RKO (cell line): ENCODE measurements at regions not wholly inside any gene's neighbourhood (a gene's known extent, or its start where the extent isn't known, plus 50 kb on each side); places are given as distances from the start of the nearest gene placed in this dataset.

Experiments
- DNase-seq: peaks from one replicate; pipeline ENCODE4 v3.0.0-alpha.2; 2016; ENCODE audit warnings: low spot score

- DNase-seq = no peak
These were observed 1189.4 kb upstream of the NUDT12 start for GRCh38 chr5:104751969-104752368.

- no peak for DNase-seq
These were observed 1177.3 kb upstream of the NUDT12 start for GRCh38 chr5:104739905-104740304.

GRCh38 chr5:104739503-104739902 is 1176.9 kb upstream of the NUDT12 start:
- no peak for DNase-seq

DNA sequence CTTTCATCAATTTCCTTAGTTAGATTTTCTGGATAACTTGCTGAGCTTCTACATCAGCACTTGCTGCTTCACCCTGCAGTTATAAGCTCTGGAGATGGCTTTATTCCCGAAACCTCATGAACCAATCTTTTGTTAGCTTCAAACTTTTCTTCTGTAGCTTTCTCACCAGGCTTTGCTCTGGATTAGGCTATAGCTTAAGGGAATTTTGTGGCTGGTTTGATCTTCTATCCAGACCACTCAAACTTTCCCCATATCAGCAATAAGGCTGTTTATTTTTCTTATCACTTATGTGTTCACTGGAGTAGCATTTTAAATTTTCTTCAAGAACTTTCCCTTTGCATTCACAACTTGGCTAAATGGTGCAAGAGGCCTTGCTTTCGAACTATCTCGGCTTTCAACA is 1173.5 kb upstream of the NUDT12 start:
- DNase-seq = no peak

GRCh38 chr5:104734046-104734445 is 1171.5 kb upstream of the NUDT12 start:
- no peak for DNase-seq

DNA sequence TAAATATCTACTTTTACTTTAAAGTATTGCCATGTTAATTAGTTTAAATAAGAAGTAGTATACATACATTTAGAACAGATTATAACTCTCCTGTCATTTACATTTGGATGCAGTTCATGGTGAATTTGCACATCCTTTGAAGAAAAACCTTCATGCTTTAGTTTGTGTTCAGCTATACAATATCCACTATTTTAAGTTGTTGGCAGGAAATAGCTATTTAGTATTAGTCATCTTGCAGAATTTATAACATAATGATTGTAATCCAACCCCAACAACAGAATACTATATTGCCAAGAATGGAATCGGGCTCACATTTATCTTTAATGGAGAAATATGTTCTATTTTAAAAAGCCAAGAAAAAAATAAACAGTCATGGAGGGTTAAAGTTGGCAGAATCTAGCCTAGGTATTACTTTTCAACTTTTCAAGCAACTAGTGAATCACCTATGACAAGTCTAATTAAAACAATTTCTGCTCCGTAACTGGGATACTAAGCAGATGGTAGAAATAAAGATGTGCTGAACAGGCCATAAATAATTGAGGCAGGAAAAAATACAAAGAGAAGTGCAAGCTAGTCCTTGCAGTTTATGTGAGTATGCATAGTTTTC is 1170.6 kb upstream of the NUDT12 start:
- DNase-seq = no peak

- DNase-seq = no peak
These were observed 1168.7 kb upstream of the NUDT12 start for GRCh38 chr5:104731331-104731730.

DNA sequence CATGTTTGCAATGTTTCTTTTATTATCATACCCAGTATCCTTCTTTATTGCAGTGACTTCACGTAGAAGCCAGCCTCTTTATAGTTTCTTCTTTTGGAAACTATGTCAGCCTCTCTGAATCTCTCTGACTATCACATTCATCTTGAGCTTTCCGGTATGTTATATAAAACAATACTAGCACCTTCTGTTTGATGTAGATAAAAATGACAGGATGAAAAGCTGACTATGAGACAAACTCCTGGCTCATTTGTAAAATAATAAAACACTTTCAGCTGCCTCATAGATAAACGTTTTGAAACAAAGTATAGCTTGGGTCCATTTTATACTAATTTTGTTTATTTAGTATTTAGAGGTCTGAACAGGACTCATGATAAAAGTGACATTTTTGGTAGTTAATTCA is 1145.4 kb upstream of the NUDT12 start:
- no peak for DNase-seq

DNA sequence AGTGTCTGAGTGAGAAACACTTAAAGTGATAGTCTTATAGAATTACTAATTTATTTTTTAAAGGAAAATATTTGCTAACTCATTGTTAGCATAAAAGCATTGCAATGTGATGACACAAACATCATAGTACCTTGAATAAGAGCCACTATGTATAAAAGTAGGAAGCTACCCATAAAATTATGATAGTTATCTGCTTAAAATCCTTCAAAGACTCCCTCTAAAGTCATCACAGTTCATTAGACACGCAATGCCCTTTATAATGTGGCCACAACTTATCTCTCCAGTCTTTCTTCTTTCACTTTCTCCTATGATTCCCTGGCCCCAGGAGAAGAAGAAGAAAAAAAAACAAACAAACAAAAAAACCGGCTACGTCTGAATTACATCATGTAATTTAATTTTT is 1144.0 kb upstream of the NUDT12 start:
- no peak for DNase-seq

GRCh38 chr5:104702212-104702611 is 1139.6 kb upstream of the NUDT12 start:
- peak; percentile 50 for DNase-seq

DNA sequence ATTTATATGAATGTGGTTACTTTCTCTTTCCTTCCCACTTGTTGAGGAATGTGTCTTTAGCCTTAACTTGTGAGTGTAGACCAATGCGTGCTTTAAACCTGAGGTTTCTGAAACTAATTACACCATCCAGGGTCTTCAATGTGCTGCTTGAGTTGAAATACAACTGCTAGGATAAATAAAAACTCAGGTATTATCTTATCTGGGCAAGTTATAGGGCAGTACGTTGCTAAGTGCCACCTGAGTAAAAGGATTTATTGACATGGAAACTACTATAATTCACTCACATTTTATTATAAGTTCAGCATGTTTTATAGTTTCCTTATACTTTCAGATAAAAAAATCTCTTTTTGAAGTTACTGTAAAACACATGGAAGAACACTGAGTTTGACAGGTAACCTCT is 1136.8 kb upstream of the NUDT12 start:
- DNase-seq = no peak

GRCh38 chr5:104661256-104661655 is 1098.7 kb upstream of the NUDT12 start:
- DNase-seq = no peak

DNA sequence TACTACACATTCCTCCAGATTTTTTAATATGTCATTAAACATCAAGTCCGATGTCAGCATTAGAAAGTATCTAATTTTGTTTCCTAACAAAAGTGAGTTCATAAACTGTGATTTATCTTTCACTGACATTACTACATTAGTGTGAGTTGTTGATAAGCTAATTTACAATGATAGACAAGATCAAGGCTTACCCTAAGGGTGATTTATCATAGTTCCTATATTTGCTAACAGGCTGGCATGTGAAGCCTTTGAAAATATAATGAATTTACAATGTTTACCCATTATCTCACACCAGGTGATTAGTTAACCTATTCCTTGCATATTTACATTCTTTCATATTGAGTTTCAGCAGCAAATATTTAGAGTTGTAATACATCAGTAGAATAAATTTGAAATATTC is 1096.9 kb upstream of the NUDT12 start:
- DNase-seq = no peak

GRCh38 chr5:104652271-104652861 is 1089.8 kb upstream of the NUDT12 start:
- no peak for DNase-seq

DNA sequence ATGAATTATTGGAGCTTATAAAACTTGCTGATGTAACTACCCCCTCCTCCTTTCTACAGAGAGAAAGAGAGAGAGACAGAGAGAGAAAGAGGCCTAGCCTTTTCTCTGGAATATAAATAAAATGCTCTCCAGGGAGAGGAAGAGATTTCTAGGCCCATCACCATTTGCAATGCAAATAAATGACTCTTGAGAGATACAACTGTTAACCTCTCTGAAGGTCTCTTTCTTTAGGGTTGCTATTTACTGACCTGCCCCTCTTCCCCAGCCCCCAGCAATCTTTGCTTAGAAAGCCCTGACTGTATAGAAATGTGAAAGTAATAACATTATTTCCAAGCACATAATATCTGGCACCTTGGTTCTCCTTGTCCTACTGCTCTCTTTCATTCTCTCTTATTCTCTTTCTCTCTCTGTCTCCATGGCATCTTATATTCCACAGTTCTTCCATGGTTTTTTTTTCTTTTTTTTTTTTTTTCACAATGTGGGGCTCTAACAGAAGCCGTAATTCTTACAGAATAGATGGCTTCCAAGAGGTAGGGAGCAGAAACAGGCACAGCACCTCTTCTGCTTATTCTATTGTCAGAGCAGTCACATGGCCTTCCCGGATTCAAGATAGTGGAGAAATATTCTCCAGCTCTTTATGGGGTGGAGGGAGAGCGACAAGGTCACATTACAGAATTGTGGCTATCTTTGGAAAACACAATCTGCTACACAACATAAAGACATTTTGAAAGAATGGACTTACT is 1087.9 kb upstream of the NUDT12 start:
- DNase-seq = no peak

DNA sequence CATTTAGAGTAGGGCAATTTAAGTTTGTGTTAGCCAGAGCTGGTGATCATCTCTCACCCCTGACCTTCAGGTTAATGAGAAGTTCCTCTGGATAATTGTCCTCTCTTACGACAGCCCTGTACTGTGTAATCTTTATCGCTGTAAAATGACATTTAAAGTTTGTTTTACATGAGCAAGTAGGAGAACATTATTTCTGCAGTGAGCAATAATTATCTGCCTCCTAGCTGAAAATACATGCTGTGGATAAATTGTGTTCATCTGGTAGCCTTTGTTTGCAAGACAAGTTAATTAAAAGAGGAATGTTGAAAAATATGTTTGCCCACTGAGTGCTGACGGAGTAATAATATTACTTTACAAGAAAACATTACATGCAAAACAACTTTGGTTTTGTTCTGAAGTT is 1083.8 kb upstream of the NUDT12 start:
- no peak for DNase-seq

- DNase-seq = no peak
These were observed 1080.7 kb upstream of the NUDT12 start for GRCh38 chr5:104643320-104643719.

DNA sequence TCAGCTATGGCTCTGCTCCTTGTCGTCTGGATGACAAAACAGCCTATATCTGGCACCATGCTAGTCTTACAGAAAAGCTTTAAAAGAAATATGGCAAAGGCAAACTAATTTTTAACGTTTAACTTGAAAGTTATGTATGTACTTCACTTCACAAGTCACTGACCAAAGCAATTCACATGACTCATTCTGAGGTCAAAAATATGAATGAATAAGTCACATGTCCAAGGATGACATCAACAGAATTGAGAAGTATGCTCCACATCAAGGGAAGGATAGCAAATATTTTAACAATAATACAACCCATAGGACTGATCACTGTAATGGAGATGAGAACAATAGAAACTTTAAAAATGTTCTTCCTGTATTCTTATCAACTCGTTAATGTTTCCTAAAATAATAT is 1072.6 kb upstream of the NUDT12 start:
- peak; percentile 69 for DNase-seq

DNA sequence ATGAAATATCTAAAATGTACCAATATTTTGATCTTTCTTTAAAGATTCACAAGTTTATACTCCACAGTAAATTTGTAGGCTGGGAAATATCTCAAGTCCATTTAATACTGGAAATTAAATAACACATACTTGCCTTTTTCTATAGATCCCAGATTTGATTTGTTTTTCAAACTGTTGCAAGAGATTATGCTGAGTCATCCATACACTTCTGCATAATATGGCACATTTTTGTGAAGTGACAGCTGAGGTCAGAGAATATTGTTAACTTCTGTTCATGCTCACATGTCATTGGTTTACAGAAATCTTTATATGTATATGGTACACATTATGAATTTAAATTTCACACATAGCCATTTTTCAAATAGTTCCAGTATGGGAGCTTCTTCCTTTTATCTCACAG is 1066.3 kb upstream of the NUDT12 start:
- DNase-seq = peak; percentile 20

DNA sequence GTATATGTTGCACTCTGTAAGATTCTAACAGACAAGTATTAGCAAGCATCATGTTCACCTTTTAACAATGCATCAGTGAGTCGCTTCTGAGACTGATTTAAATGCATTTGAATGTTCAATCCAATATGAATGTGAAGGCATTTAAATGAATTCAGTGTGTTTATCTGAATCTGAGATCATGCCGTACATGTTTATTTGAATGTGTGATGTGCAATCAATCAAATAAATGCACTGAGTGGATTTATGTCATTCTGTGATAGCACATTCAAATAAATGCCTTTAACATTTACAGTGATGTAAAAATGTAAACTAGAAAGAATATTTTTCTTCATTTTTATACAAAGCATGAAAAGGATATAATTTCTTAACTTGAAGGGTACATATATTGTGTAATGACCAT is 1063.5 kb upstream of the NUDT12 start:
- DNase-seq = no peak

- DNase-seq = no peak
These were observed 1049.4 kb upstream of the NUDT12 start for GRCh38 chr5:104612005-104612404.

GRCh38 chr5:104611135-104611767 is 1048.7 kb upstream of the NUDT12 start:
- no peak for DNase-seq

GRCh38 chr5:104606258-104606829 is 1043.8 kb upstream of the NUDT12 start:
- DNase-seq = no peak
